Superior temporal gyrus (tissue), 1 donor: ENCODE measurements at regions not wholly inside any gene's neighbourhood (a gene's known extent, or its start where the extent isn't known, plus 50 kb on each side); places are given as distances from the start of the nearest gene placed in this dataset.
A peak's percentile ranks its signal among the peaks of the same experiment; 100 is the strongest.
"Not testable (repeated sequence)": the region's sequence is repeated elsewhere in the genome, so short reads cannot be mapped to it uniquely, and the experiment has no call there.

ENCODE experiments used
- DNase-seq: peaks from one replicate; pipeline ENCODE4 v3.0.0-alpha.2; 2016; ENCODE audit errors: extremely low spot score

DNA sequence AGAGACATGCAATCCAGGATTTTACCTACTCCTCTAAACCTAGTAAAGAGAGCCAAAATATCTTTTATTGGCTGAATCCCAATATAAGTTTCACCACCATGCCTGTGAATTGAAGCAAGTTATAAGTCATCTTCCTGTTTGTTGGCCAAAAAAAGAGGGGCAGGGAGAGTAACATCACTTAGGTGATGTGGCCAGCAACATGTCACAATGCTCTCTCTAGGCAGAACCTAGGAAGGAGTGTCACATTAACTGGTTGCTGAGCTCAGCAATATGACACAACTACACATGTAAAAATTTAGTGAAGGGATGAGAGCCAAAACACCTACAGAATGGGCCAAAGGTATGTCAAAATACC is 895.9 kb upstream of the AMELY start:
- no peak for DNase-seq

DNA sequence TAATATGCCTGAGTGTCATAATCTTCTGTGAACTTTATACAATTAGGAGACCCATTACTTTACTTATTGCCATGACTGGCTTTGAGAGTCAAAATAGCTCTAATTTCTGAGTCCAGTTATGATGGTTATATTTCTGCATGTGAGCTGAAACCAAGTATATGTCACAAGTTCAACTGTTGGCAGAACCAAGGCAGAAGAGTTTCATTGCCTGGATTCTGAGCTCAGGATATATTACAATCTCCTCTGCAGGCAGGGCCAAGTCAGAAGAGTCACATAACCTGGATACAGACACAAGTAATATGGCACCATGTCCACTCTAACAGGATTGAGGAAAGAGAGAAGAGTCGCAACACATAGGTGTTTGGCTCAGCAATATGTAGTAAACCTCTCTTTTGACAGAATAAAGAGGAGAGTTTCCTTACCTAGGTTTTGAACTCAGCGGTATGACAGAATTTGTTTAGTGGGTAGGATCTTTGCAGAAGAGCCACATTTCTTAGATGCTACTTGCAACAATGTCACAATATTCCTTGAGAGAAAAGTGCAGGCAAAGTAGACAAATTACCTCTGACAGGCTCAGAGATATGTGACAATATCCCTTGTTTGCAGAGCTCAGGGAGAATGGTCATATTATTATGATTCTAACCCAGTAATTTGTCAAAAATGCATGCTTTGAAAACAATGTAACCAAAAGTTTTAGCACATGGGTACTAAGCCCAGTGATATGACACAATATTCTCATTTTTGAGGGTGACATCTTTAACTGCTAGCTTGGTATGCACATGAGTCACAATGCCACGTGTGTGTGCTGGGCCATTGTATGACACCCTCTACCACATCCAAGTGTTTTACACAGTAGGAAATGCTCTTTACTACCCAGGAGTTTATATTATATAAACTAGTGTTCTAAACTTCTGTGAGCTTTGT is 895.3 kb upstream of the AMELY start:
- no peak for DNase-seq

DNA sequence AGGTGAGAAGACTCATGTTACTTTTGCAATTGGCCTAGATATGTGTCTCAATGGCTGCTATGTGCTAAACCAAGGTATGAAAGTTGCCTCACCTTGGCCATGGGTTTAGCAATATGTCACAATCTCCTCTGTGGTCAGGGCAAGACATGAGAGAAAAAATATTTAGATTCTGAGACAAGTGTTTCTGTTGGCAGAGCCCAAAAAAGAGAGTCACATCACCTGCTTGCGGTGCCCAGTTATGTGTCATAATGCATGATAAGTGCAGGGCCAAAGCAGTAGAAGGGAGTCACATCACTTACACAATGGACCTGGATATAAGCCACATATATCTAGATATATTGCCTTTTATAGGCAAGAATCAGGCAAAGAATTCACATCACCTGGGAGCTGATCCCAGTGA is 894.1 kb upstream of the AMELY start:
- DNase-seq = no peak

DNA sequence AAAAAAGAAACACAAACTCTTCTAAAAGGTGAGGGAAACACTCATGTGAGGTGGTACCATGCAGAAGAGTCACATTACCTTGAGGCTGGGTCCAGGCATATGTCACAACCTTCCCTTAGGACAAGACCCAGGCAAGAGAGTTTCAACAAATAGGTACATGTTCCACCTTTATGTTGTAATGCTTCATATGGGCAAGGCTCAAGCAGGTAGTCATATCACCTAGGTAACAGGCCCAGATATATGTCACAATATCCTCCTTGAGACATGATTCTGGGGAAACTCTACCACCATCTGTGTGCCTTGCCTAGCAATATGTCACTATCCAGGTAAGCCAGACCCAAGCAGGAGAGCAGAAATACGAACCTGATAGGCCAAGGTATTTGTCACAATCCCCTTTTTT is 892.2 kb upstream of the AMELY start:
- no peak for DNase-seq

DNA sequence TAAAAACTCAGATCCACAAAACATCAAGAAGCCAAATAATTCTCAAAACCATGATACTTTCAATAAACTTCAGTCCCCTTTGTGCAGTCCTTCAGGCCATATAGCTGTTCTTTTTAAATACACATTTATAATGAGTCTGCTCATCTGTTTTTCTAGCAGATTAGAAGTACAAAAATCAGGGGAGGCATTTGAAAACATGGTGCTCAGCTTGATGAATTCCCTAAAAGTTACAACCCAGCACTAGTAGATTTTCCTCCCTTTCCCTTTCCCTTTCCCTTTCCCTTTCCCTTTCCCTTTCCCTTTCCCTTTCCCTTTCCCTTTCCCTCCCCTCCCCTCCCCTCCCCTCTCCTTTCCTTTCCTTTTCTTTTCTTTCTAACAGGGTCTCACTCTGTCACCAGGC is 884.6 kb upstream of the AMELY start:
- no peak for DNase-seq

DNA sequence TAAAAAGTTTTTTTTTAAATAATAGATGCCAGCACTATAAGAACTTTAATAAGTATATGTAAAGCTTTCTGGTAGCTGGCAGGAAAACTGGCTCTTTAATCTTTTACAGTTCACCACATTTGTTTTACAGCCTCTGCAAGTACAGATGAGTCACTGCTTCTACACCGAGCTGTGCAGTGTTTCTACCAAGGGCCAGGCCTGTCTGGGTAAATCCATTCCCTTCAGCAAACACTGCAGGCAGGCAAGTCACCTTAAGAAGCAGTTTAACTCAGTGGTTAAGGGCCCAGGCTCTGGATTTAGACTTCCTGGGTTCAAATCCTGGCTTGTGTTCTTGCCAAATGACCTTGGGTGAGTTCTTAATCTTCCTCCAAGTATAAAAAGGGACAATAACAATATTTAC is 882.9 kb upstream of the AMELY start:
- DNase-seq = peak; percentile 10

DNA sequence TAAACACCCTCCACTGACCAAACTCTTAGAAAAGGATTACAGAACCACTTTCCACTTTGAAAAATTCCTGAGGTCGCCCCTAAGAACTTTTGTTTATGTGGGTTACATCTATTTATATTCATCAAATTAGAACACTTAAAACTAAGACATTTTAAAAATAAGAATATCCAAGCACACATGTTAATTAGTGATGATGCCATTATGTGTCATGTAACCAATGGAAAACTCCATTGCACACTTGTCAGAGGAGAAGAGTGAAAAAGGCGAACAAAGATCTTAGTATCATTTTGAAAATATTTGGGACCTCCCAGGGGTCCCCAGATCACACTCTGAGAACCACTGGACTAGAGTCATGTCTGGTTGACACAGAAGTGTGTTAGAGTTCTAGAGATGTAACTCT is 882.4 kb upstream of the AMELY start:
- no peak for DNase-seq

DNA sequence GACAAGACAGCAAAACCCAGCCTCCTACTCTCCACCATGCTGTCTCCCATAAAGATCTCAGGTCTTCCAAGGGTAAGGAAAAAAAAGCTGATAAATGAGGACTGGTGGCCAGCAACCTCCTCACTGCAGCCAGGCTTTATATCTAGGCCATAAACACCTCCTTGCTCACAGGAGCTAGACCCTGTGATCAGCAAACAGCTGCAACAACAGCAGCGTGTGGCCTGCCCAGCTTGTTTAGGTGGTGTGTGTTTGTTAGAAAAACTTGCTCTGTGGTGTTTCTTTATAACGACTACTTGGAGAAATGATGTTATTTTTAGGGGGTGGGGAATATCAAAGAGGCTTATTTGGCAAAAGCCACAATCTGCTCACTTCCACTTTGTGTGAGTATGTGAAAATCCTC is 880.9 kb upstream of the AMELY start:
- DNase-seq = no peak

DNA sequence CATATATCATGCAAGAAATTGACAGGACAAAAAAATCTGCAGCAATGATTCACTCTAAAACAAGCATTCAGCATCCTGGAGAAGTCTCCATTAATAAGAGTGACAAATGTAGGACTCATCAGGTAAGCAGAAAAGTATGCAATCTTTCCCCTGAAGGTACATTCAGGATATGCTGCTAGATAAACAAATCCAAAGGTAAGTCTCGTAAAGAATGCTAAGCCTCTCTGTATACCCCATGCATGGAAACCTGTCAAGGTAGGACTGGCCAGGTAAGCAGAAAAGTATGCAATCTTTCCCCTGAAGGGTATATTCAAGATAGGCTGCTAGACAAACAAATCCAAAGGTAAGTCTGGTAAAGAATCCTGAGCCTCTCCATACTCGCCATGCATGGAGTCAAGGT is 869.9 kb upstream of the AMELY start:
- DNase-seq = no peak

DNA sequence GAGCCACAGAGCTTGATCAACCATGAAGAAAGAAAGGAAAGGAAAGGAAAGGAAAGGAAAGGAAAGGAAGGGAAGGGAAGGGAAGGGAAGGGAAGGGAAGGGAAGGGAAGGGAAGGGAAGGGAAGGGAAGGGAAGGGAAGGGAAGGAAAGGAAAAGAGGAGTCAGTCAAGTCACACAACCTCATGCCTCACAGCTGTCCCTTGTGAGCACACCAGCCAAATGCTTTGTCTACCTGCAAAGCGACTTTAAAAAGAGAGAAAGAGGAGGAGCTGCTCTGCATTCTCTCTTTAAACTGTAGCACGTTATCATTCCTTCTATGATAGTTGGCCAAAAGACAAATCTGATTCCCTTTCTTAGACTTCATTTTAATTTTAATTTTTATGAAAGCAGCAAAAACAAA is 863.9 kb upstream of the AMELY start:
- DNase-seq = not testable (repeated sequence)

DNA sequence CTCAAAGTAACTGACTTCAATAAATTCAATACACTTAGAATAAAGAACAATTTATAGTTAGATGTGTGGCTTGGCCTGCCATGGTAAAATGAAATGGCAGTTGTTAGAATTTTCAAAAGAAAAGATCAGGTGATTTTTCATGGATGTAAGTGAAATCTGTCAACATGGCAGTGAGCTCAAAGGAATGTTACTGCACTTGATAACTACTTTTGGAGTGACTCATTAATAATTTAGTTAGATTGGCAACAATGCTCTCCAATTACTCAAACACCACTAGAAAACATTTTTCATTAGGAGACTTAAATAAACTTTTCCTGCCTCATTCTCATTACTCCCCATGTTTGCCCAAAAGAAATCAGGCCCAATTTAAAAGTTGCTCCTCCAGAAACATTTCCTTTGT is 860.2 kb upstream of the AMELY start:
- no peak for DNase-seq

DNA sequence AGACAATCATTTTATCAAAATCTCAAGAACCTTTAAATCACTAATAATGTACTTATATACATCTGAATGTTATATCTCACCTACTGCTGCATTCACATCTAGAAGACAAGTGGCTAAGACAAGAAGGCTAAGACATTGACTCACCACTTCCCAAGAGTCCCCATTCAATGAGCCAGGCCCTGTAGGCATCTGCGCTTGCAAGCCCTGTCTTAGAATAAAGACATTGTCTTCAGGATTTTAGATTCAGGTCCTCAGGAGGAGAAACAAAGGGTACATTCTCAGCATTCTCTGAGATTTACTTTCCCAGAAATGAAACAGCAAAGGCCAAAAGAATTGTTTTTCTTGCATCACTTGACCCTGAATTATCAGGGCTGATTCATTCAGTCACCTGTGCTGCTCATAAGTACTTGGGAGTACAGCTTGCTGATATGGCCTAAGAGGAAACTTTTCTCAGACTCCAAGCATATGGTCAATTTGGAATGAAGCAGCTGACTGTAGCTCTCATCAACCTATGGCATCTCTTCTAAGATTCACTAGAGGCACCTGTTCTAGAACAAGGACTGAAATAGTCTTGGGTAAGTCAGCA is 858.3 kb upstream of the AMELY start:
- no peak for DNase-seq

DNA sequence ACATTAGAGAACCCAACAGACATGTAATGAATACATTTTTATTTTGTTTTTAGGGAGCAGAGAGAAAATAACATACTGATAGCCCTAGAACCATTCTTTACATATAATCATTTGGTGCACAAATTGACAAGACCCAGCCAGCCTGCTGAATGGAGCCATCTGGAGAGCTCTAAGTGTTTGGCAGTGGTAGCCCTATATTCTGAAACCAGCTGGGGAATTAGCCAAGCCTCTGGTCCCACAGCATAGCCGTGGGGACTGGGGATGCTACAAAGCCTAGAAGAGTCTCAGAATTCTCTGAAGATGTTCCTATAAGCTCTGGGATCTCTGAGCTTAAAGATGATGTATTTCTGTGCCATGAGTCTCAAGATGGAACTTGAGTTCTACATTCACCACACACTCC is 857.3 kb upstream of the AMELY start:
- peak; percentile 7 for DNase-seq

DNA sequence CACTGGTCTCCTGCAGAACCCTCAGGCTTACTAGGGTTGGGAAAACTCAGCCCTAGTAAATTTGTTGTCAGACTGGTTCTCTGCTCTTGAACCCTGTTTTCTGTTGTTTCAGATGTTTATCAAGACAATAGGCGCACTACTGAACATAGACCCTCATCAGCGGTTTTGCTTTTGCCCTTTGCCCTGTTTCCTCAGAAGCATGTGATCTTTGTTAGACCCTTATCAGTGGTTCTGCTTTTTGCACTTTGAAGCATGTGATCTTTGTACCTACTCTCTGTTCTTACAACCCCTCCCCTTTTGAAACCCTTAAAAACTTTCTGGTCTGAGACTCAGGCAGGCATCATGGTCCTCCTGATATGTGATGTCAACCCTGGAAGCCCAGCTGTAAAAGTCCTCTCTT is 842.2 kb upstream of the AMELY start:
- no peak for DNase-seq

DNA sequence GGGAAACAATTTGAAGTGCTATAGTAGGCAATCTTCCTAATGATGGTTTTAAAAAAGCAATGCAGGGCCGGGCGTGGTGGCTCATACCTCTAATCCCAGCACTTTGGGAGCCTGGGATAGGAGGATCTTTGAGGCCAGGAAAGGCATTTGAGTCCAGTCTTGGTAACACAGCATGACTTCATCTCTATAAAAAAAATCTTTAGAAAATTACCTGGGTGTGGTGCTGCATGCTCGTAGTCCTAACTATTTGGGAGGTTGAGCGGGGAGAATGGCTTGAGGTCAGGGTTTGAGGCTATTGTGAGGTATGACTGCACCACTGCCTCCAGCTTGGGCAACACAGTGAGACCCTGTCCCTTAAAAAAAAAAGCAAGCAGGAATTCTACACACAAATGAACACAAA is 835.2 kb upstream of the AMELY start:
- no peak for DNase-seq

DNA sequence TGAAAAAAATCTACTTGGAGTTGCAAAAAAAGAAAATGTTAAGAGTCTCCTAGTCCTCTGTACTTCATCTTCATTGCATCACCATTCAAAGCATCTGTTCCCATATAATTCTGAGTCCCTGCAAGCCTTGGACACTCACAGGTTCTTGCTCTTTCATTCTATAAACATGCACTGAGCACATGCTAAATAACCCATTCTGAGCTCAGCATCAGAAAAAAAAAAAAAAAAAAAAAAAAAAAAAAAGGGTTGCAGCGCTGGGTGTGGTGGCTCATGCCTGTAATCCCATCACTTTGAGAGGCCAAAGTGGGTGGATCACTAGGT is 834.0 kb upstream of the AMELY start:
- DNase-seq = no peak

DNA sequence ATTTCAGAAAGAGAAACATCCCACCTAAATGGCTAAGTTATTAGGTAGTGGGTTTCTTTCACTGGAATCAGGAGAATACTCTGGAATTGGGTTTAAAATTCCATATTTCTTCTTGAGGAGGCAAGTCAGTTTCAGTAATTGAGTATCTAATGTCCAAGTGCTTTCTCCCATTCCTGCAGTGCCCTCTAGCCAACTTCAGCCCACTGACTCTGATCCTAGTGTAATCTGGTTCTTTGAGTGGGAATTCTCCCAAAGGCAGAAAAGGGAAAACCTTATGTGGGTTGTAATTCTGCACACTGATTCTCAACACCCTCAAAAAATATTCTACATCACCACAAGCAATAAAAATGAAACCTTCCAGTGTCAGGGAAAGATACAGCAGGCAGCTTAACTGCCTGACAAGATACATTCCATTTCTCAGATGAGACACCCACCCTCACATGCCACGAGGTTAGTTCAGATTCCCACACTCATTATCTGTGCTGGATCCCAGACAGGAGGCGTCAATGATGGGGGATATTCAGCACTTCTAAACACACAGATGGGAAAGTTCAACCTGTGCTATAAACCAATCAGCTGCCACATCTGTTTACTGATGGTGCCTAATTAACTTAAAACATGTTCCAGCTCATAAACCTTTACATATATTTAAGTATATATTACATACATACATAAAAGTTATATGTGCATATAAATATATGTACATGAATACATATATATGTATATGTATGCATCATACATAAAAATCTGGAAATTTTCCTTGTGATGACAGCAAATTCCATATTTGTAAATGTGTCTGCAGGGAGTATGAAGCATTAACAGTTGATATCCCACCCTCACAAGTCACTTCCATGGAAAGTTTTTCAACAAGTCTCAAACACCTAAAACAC is 833.4 kb upstream of the AMELY start:
- DNase-seq = no peak

DNA sequence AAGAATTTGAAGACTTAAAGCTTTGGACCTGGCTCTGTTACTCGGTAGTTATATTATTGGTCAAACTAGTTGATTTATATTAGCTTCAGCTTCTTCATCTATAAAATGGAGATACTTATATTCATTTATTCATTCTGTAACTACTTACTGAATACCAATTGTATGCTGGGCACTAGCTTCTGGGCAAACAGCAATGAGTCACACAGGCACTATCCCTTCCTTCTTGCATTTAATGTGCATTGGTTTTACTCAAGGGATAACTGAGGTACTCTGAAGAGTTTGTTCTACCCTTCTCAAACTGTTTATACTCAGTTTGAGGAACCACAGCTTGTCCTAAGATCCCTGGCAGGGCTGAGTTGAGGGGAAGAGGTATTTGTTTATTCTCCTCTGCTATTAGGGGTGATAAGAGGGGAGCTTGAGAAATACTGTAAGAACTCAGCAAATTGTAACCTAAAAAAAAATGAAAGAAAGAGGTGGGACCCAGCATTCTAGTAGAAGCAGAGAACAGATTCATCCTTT is 825.4 kb upstream of the AMELY start:
- no peak for DNase-seq

DNA sequence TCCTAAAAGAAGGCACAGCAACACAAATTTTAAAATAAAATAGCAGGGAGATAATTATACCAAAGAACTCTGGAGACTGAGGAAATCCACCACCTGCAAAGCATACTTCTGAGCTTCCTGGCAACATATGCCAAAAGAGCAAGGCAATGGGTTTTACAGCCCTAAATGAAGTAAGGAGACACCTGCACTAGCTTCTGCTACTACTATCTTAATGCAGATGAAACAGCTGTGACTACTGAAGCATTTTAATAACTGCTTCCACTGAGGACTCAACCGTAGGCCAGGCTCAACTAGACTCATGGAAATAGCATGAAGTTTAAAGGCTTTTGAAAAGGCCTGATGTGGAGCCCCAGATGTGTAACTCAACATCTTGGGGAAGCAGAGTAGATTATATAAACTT is 820.1 kb upstream of the AMELY start:
- no peak for DNase-seq

DNA sequence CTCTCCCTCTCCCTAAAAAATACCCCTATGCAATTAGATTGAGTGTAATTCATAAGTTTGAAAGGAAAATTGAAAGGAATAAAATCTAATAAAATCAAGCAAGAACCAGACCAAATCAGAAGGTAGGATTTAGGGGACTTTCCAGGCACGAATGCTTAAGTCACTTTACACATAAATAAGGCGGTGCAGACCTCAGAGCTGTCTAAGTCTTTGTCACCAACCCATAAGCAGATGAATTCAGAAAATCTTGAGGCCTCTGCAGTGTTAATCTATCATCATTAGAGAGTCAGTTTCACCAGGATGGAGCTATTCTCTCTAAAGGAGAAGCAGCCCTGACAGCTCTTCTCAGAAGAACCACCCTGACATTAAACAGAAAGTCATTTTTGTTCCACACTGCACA is 819.1 kb upstream of the AMELY start:
- no peak for DNase-seq

DNA sequence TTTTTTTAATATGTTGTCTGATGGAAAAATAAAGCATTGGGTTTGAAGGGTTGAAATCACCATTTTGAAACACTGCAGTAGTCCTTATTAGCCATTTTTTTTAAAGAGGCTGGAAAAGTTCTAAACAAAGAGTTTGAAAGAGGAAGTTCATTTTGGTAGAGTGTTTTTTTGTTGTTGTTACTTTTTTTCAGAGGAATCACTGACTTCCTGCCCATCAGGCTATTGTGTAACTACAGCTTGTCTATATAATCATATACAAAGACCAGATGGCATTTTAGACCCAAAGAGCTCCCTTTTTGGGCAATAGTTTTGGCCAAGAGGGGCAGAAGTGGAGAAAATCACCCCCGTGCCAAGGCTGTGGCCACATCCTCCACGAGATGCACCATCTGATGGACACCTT is 818.5 kb upstream of the AMELY start:
- no peak for DNase-seq

DNA sequence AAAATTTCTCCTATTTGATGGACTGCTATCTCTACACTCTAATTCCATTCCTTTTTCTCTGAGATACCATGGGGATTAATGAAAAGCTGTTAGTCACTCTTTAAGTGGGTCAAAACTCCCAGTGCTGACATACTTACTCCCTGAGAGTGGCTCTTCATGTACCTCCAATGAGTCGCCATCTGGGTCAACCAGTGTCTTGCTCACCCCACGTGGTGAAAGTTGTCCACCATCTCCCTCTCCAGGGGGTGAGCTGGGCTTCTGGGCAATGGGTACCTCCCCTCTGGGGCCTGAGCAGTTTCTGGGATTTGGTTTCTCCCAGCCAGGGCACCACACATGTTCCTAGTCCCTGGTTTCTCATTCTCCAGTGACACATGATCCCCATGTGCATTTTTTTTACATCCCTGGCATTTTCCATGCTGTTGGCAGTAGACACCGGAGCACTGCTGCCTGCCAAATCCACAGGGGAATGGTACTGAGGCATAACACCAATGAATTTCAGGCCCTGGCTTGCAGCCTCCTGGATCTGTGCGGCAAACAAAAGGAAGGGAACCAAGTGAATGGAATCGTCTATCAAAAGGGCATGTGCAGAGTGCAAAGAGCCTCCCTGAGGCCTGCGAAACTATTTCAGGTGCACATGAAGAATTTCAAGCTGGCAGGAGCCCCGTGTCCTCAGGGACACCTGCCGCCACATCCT is 817.9 kb upstream of the AMELY start:
- DNase-seq = peak; percentile 12
